ENCODE measurements at regions not wholly inside any gene's neighbourhood (a gene's known extent, or its start where the extent isn't known, plus 50 kb on each side); places are given as distances from the start of the nearest gene placed in this dataset.
"Not testable (repeated sequence)": the region's sequence is repeated elsewhere in the genome, so short reads cannot be mapped to it uniquely, and the experiment has no call there.

DNA sequence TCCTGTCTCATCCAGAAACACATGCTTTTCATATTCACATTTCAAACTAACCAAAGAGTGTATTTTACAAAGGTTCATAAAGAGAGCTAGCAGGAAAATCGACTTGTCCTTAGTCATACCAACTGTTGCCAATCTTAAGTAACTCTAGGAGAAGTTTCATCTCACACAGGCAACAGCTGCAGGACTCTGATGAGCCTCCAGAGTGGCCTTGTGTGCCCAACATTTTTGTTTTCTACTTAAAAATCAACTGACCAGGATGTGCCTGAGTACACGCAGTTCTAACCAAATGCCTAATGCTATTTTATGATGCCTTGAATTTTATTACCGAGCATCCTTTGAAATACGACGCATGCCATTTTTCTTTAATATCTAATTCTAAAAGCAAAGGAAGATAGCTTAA lies 595.9 kb upstream of the LRRTM4 start:
- no peak for FAIRE-seq
- DNase-seq (ENCODE audit: low spot score in 2 of 2): no peak

DNA sequence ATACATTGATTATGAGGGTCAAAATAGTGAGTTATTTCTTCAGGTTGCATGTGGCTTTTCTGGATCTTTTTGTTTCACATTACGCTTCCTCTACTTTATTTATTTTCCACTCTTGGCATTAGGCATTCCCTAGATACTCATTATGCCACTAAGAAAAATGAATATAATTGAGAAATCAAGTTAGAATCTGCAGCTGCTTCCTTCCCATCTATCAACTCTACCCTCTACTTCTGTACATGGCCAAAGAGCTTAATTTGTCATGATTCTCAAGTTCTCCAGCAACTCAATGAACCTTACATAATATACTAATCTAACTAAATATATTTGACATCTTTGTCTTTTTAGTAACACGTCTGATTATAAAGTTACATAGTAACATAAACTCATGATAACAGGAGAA lies 598.1 kb upstream of the LRRTM4 start:
- DNase-seq (ENCODE audit: low spot score in 2 of 2) (no peak), FAIRE-seq (no peak)

DNA sequence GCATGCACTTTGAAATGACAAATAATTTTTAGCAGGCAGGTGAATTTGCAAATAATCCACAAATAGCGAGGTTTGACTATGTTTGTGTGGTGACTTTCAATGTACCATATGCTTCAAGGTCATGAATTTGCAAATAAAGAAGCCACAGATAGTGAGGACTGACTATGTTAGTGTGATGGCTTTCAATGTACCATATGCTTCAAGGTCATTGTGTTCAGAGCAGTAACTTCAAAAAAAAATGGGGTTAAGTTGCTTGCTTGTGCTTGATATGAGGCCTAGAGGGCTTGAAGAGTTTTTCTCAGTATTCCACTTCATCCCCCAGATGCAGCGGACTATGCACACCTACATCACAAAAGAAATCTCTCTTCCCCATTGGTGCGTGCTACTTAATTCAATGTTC lies 602.9 kb upstream of the LRRTM4 start:
- FAIRE-seq (no peak), DNase-seq (ENCODE audit: low spot score in 2 of 2) (no peak)

DNA sequence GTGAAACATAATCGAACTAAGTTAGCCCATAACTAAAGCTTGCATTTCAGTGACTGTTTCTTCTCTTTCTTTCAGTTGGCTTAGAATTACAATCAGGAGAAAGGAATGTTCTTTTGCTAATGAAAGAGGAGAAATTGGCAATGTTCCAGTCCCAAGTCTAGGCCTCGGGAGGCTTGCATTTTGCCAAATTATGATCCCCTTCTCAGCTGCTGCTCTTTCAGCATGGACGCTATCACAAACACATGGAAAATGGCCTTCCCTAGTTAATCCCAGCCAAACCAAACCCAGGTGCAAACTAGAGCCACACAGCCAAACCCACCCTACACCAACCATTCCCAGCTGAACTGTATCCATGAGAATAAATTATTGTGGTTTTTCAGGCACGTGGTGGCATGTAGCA lies 605.2 kb upstream of the LRRTM4 start:
- DNase-seq (ENCODE audit: low spot score in 2 of 2): no peak
- FAIRE-seq: no peak

DNA sequence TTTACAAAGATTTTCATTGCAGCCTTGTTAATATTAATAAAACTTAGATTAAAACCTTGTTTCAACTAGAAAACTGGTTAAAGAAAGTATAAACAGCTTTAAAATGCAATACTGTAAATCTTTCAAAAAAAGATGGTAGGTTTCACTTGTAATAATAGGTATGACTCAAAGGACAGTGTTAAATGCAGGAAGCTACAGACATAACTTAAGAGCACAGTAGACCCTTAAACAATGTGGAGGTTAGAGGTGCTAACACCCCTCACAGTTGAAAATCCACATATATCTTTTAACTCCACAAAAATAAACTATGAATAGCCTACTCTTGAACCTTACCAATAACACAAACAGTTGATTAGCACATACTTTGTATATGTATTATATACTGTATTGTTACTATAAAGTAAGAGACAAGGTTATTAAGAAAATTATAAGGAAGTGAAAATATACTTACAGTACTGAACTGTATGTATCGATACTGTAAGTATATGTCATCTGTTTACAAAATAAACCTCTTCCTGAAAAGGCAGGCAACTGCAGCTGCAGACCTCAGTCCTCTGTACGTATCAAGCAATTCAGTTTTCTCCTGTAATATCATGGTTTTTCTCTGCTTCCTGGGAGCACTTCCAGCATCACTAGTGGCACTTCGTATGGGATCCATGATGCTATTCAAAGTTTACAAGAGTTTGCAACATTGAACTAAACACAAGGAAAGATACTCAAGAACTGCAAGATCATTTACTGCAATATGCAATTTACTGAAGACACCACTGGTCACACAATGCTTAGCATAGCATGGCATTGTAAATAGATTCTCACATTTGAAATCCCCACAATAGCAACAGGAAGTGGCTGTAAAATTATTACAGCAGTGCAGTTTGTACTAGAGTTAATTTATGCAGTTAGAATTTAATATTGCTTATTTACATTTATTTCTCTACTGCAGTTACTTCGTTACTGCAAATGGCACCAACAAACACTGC lies 610.5 kb upstream of the LRRTM4 start:
- FAIRE-seq (no peak), DNase-seq (ENCODE audit: low spot score in 2 of 2) (no peak)

DNA sequence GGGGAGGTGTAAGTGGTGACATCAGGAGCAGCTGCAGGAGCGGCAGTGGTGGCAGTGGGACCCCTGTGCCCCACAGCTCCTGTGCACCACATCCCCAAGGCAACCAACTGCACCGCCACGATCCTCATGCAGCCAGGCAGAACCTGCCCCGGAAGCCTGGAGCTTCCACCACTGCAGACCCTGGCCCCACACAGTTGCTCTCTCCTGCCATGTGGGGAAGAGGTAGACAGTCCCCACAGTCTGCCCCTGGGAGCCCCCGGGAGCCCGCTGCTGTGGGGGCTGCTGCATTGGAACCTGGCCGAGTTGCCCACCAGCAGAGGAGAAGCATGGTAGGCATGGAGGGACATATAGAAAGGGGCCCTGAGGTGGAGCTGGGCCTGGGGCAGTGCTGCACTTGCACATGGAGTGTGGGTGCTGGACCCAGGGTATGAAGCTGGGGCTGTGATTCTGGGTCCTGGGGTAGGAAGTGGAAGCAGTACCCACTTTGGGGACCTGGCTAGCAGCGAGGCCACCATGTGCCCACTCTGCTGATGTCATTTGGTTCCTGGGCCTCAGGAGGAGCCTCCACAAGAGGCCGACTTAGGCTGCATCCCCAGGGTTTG lies 623.3 kb upstream of the LRRTM4 start:
- FAIRE-seq (no peak), DNase-seq (ENCODE audit: low spot score in 2 of 2) (no peak)

DNA sequence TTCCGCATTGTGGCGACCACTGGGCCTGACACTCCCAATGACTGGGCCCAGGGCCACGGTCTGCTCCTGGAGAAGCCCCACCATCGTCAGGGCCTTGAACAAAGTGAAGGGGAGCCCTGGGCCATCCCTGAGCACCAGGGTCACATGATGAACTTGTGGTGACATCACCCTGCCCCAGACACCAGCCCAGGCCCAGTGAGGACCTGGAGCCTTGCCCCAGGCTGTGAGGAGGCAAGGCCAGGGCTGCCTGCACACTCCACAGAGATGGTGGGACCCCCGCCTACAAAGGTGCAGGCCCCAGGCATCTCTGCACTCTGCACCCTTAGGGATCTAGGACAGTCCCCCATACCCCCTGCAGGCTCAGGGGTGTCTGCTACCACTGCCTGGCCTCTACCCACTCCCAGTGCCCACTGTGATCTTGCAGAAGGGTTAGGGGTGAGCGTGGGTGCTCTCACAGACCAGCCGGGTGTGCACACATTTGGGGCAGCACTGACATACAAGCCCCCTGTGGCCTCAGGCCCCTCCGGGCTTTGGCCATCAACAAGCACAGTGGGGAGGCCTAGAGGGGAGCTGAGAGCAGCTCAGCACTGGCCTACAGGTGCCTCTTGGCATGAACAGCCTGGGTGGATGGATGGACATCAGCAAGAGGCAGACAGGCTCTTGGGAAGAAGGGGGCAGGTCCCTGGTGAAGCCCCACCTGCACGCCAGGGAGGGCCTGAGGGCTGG lies 624.0 kb upstream of the LRRTM4 start:
- DNase-seq (ENCODE audit: low spot score in 2 of 2): no peak
- no peak for FAIRE-seq

DNA sequence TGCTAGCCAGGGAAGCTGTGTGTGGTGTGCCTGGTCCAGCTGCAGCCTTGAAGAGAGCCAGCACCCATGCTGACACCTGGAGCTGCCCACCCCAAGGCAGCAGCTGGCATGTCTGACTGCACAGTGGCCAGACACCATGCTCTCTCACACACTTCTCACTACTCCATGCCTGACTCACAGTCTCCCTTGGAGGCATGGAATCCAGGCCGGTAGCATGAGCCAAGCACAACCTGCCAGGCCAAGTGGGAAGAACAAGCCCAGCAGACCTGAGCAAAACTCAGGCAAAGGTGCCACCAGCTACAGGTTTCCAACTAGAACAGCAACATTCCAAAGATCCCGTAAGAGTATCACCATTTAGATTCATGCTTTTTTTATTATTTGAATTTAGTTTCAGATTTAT lies 625.3 kb upstream of the LRRTM4 start:
- FAIRE-seq (no peak), DNase-seq (ENCODE audit: low spot score in 2 of 2) (no peak)

DNA sequence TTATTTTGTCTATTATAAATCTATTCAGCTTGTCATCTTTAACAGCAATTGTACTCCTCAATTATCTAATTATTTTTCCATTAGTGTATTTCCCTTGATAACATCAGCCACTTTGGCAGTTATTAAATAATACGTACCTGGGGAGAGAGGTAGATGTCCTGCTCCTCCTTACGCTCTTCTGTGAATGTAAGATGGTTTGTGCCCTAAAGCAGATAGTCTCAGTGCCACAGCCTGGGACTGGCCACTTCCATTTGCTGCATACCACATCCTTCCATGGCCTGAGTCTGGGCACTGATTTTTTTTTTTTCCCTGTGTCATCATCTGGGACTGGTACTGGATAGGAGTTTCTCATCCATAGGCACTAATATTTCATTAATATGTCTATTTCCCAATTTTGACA lies 632.4 kb upstream of the LRRTM4 start:
- no peak for DNase-seq (ENCODE audit: low spot score in 2 of 2)
- FAIRE-seq: no peak

DNA sequence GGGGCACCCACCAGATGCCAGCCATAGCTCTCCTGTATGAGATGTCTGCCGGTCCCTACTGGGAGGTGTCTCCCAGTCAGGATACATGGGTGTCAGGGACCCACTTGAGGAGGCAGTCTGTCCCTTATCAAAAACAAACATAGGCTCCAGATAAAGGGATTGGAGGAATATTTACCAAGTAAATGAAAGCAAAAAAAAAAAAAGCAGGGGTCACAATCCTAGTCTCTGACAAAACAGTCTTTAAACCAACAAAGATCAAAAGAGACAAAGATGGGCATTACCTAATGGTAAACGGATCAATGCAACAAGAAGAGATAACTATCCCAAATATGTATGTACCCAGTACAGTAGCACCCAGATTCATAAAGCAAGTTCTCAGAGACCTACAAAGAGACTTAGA lies 640.0 kb upstream of the LRRTM4 start:
- FAIRE-seq: no peak
- no peak for DNase-seq (ENCODE audit: low spot score in 2 of 2)

DNA sequence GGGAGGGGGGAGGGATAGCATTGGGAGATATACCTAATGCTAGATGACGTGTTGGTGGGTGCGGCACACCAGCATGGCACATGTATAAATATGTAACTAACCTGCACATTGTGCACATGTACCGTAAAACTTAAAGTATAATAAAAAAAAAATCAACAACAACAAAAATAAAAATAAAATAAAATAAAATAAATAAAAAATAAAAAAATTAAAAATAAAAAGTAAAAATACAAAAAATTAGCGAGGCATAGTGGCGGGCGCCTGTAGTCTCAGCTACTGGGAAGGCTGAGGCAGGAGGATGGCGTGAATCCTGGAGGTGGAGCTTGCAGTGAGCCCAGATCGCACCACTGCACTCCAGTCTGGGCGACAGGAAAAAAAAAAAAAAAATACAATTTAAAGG lies 650.0 kb upstream of the LRRTM4 start:
- not testable (repeated sequence) for FAIRE-seq; DNase-seq (ENCODE audit: low spot score in 2 of 2)

DNA sequence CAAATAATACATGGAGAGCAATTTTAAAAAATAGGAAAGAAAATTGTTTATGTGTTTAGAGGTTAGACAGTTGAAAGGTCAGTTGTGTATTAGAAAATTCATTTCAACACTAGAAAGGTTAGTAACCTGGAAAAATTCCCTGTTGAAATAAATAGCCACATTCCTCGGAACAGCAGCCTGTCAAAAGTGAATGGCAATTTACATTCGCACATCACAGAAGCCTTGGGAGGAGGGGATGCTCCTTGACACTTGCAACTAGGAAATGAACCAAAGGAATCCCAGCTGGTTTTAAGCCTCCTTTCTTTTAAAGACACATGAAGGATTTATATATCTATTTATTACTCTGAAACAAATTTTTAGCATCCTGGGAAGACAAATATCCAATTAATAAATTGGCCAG lies 653.5 kb upstream of the LRRTM4 start:
- no peak for FAIRE-seq

DNA sequence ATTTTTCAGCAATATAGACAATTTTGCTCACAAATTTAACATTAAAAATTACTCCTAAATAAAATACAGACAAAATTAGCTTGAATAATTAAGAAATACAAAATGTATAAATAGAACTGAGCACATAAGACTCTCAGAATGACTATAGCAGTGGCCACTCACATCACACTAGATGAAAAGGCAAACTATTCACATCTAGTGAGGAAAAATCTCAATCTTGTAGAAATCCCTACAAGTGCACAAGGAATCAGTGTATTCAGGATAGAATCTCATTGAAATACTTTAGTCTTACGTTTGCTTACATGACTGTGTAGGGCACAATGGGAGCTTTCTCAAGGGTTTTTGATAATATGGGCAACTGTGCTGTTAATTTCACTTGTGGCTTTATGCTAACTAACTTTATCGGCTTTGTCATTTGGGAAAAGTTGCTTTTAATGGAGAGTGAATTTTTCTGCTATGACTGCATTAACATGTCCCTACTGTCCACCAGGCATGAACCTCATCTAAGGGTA lies 678.9 kb upstream of the LRRTM4 start:
- FAIRE-seq (peak; percentile 43), DNase-seq (ENCODE audit: low spot score in 2 of 2) (no peak)

More for the DNA sequence above, 653.5 kb upstream of the LRRTM4 start:
- no peak for DNase-seq (ENCODE audit: low spot score in 2 of 2)

DNA sequence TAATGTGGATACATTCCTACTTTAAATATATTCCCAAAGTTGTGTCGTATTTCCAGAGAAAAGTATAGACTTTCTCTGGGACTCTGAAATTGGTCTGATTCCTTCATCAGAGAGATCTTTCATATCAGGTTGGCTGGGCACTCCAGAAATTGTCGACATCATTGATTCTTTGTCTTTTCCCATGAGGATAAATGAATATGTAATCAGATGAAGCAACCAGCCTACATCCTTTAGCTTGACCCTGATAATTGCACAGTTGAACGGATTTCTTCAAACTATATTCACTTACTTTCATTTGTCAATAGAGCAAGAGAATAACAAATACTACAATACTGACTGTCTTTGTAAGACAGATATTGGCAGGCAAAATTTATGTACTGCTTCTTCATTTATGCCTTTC lies 680.2 kb upstream of the LRRTM4 start:
- no peak for DNase-seq (ENCODE audit: low spot score in 2 of 2)
- no peak for FAIRE-seq

DNA sequence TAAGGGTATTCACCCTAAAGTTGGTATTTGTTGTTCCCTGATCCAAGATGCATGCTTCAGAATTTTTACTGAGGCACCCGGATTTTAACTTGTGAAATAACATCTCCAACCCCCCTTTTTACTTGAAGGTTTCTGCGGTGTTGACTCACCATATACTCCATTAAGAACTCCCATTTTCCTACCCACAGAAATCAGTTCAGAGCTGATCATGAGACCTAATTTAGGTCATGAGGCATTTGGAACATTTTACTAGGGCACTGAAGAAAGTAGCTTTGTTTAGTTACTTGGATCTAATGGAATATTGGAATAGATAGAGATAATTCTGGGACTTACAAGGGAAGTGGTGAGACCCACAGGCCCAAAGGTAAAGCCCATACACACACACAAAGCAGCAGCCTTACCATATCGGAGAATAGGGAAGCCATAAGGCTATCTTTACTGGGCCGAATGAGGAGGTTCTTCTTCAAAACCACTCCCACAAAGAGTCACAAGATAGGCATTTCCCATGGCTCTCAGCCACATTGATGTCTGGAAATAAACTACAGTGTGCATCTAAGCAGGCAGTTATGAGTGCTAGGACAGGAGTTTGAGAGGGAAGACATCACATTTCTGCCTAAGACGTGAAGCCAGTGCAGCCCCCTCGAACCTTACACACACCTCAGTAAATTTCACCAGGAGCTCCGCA lies 681.0 kb upstream of the LRRTM4 start:
- DNase-seq (ENCODE audit: low spot score in 2 of 2): no peak
- FAIRE-seq: no peak

DNA sequence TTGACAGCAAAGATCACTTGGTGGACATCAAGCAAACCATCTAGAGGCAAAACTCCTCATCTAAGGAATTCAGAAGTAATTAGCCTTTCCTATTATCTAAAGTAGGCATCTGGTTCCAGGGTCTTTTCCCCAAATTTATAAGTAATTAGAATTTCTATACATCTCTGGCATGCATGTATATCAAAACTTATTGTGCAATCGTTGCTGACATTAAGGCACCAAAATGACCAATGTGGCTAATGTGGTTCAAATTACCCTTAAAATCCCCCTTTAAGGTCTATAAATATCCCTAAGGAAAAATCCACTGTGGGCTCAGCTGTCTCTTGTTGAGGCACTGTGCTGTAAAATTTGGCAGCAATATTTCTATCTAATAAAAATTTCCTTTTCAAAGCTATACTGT lies 695.9 kb upstream of the LRRTM4 start:
- DNase-seq (ENCODE audit: low spot score in 2 of 2) (no peak), FAIRE-seq (no peak)

DNA sequence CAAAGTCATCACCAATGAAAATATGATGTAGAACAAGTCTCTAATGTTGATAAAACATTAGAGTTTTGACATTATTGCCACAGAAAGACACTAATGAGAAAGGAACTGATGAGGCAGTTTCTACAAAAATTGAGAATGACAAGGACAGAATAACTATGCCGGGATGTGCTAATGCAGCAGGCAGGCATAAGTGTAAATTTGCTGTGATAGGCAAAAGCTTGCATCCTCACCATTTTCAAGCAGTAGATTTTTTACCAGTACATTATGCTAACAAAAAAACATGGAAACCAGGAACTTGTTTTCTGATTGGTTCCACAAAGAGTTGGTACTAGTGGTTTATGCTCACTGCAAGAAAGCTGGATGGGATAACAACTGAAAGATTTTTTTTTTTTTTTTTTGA lies 715.5 kb upstream of the LRRTM4 start:
- no peak for FAIRE-seq
- no peak for DNase-seq (ENCODE audit: low spot score in 2 of 2)

DNA sequence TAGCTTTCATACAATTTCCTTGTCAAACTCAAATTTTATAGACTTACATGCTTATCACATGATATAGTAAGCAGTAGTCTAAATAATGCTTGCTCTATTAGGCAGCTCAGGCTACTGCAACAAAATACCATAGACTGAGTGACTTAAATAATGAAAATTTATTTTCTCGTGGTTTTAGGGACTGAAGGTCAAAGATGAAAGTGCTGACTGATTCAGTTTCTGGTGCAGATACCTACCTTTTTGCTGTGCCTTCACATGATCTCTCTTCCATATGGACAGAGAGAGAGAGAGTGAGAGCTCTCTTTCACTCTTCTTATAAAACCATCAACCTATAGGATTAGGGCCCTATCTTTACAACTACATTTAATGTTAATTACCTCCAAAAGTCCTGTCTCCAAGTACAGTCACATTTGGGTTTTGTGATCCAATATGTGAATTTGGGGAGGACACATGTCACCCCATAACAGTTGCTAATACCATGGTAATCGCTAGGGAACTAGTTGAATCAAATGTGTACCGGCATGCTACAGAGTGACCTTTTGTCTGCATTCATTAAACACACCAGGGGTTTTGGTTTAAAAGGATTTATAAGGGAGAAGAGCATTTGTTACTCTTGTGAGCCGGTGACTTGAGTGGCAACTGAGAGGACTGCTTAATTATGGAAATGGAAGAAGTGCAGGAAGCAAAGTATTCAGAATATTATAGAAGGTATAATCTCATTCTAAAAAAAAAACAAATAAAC lies 723.4 kb upstream of the LRRTM4 start:
- DNase-seq (ENCODE audit: low spot score in 2 of 2) (no peak), FAIRE-seq (no peak)

DNA sequence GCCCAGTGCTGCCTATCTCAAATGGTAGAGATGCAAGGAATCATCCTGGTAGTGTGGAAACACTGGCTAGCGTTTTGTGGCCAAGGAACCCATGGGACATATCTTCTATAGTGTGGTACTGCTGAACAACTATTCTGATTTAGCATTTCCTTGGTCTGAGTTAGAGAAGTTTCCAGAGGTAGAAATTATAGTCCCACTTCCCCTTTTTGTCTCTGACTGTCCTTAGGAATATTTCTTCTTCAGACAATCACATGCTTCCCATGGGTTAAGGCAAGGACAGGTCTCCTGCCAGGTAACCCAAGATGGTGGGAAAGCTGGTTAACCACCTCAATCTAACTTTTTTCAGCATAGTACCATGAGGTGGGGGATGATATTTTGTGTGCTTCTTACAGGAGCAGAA lies 729.5 kb upstream of the LRRTM4 start:
- DNase-seq (ENCODE audit: low spot score in 2 of 2) (no peak), FAIRE-seq (no peak)

DNA sequence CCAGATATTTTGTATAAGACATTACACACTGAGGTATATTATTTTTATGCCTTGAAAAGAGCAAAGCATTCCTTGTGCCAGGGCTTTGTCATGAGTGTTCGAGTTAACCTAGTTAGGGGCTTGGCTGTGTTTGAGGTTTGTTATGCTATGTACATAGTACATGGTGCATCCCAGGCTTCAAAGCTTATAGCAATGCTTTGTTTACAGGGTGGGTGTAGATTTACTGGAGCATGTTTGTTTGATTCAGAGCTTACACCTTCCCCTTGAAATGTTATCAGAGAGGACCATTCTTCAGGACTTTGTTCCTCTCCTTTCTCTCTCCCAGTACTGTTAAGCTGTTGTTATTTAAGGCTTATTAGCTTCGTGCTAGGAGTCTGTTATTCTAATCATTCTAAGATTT lies 738.7 kb upstream of the LRRTM4 start:
- no peak for FAIRE-seq
- no peak for DNase-seq (ENCODE audit: low spot score in 2 of 2)
